Neuronal stem cell (in vitro differentiated cells): ENCODE measurements at regions not wholly inside any gene's neighbourhood (a gene's known extent, or its start where the extent isn't known, plus 50 kb on each side); places are given as distances from the start of the nearest gene placed in this dataset.

Experiments
- DNase-seq: peaks from one replicate; pipeline ENCODE4 v3.0.0-alpha.2; 2013; ENCODE audit warnings: low spot score
- H2AFZ ChIP-seq: one replicate; pipeline ENCODE4 v1.6.1; 2013; ENCODE audit warnings: mild to moderate bottlenecking, low read length, inconsistent platforms
- H2AK5ac ChIP-seq: 2 replicates; pipeline ENCODE4 v1.6.1; 2013; ENCODE audit warnings: low read depth, mild to moderate bottlenecking, inconsistent platforms, low read length, moderate library complexity, mixed read lengths
- H2BK120ac ChIP-seq: 2 replicates; pipeline ENCODE4 v1.6.1; 2013; ENCODE audit warnings: low read depth, mild to moderate bottlenecking, inconsistent platforms, low read length, moderate library complexity, mixed read lengths
- H2BK12ac ChIP-seq: one replicate; pipeline ENCODE4 v1.6.1; 2013; ENCODE audit warnings: low read length, inconsistent platforms
- H2BK15ac ChIP-seq: 2 replicates; pipeline ENCODE4 v1.6.1; 2013; ENCODE audit warnings: mild to moderate bottlenecking, low read length, inconsistent platforms, mixed read lengths
- H2BK5ac ChIP-seq: one replicate; pipeline ENCODE4 v1.6.1; 2013; ENCODE audit warnings: inconsistent platforms, mild to moderate bottlenecking, low read length, moderate library complexity
- H3K14ac ChIP-seq: one replicate; pipeline ENCODE4 v1.6.1; 2013; ENCODE audit warnings: low read length, inconsistent platforms
- H3K18ac ChIP-seq: 2 replicates; pipeline ENCODE4 v1.6.1; 2013; ENCODE audit warnings: low read length, inconsistent platforms
- H3K23ac ChIP-seq: 2 replicates; pipeline ENCODE4 v1.6.1; 2013; ENCODE audit warnings: low read depth, mild to moderate bottlenecking, mixed read lengths, low read length, inconsistent platforms; ENCODE audit not compliant: poor library complexity
- H3K27ac ChIP-seq: replicated peaks from 3 replicates; pipeline ENCODE4 v1.5.1; 2013; ENCODE audit warnings: low read length, inconsistent platforms
- H3K27me3 ChIP-seq, 3 experiments: 2 replicates each; pipeline ENCODE4 v1.6.1; 2013; ENCODE audit warnings: low read length in 3 of 3, mild to moderate bottlenecking in 2 of 3, inconsistent platforms in 1 of 3, low read depth in 1 of 3, mixed read lengths in 1 of 3, moderate library complexity in 1 of 3; ENCODE audit not compliant: control insufficient read depth in 3 of 3, insufficient read depth in 3 of 3
- H3K36me3 ChIP-seq, 2 donors: replicated peaks in 1 of 2; 2 replicates each; pipeline ENCODE4 v1.6.1; 2013; ENCODE audit warnings: low read length in 2 of 2; ENCODE audit not compliant: control insufficient read depth in 2 of 2, insufficient read depth in 2 of 2
- H3K4ac ChIP-seq: 2 replicates; pipeline ENCODE4 v1.6.1; 2013; ENCODE audit warnings: inconsistent platforms, mild to moderate bottlenecking, low read length, moderate library complexity
- H3K4me1 ChIP-seq, 2 donors: 1 replicate in 1 of 2; 2 replicates in 1 of 2; pipeline ENCODE4 v1.6.1; 2013; ENCODE audit warnings: low read length in 2 of 2, low read depth in 1 of 2; ENCODE audit not compliant: control insufficient read depth in 2 of 2, insufficient read depth in 1 of 2
- H3K4me2 ChIP-seq: one replicate; pipeline ENCODE4 v1.6.1; 2013; ENCODE audit warnings: mild to moderate bottlenecking, low read length, inconsistent platforms; ENCODE audit not compliant: insufficient read depth, poor library complexity, severe bottlenecking
- H3K4me3 ChIP-seq, 2 donors: 2 replicates each; pipeline ENCODE4 v1.5.1; 2013; ENCODE audit warnings: low read length in 2 of 2, mild to moderate bottlenecking in 2 of 2, inconsistent platforms in 1 of 2, moderate library complexity in 1 of 2
- H3K79me1 ChIP-seq: one replicate; pipeline ENCODE4 v1.6.1; 2013; ENCODE audit warnings: low read depth, mild to moderate bottlenecking, inconsistent platforms, low read length, moderate library complexity
- H3K9ac ChIP-seq: one replicate; pipeline ENCODE4 v1.6.1; 2013; ENCODE audit warnings: mild to moderate bottlenecking, low read depth, low read length, inconsistent platforms; ENCODE audit not compliant: poor library complexity
- H3K9me3 ChIP-seq, 2 donors: replicated peaks in 1 of 2; 2 replicates each; pipeline versions ENCODE3 to v1.6.1; 2013; ENCODE audit warnings: low read length in 2 of 2, mild to moderate bottlenecking in 2 of 2, inconsistent platforms in 1 of 2, low read depth in 1 of 2, mixed read lengths in 1 of 2, moderate library complexity in 1 of 2; ENCODE audit not compliant: control insufficient read depth in 2 of 2, insufficient read depth in 1 of 2
- H4K8ac ChIP-seq: one replicate; pipeline ENCODE4 v1.6.1; 2013; ENCODE audit warnings: low read depth, mild to moderate bottlenecking, inconsistent platforms, low read length, moderate library complexity
- H4K91ac ChIP-seq: one replicate; pipeline ENCODE4 v1.6.1; 2013; ENCODE audit warnings: low read length, low read depth, mild to moderate bottlenecking, inconsistent platforms; ENCODE audit not compliant: poor library complexity
- WGBS, 2 donors: extraction: QIAGEN DNeasy Blood & Tissue Kit; methylation state at CpG; one replicate each; pipeline ENCODE4 v1.1.7; 2013; ENCODE audit warnings: missing lambda C conversion rate in 2 of 2, mixed read lengths in 1 of 2; ENCODE audit not compliant: insufficient read length in 2 of 2, insufficient replicate concordance in 1 of 2; ENCODE audit errors: extremely low coverage in 2 of 2; 5-methylcytosine and 5-hydroxymethylcytosine counted together

GRCh38 chr11:27192184-27192583, 151.6 kb downstream of the BBOX1 start:
- no peak overlapping the region for H3K4me3 ChIP-seq
- H3K36me3 ChIP-seq, result no peaks in the 10 kb centered on the region
- H3K23ac ChIP-seq, result no peak overlapping the region
- H2BK15ac ChIP-seq, result no peak overlapping the region
- H3K79me1 ChIP-seq, result no peaks in the 10 kb centered on the region
- no peak overlapping the region for H4K91ac ChIP-seq
- no peak overlapping the region for H2AFZ ChIP-seq
- no peak for DNase-seq
- no peak overlapping the region for H3K18ac ChIP-seq
- no peaks in the 10 kb centered on the region for H3K9me3 ChIP-seq
- H3K14ac ChIP-seq, result no peak overlapping the region
- no peaks in the 10 kb centered on the region for H3K27me3 ChIP-seq
- H3K4ac ChIP-seq, result no peak overlapping the region
- H3K27ac ChIP-seq, result no peak overlapping the region
- no peak overlapping the region for H2BK12ac ChIP-seq
- no peak overlapping the region for H2BK120ac ChIP-seq
- no peak overlapping the region for H3K4me2 ChIP-seq
- WGBS, 2 donors, result no CpG with 5 or more reads among the region's 4 CpGs
- H2BK5ac ChIP-seq, result no peak overlapping the region
- H2AK5ac ChIP-seq, result no peak overlapping the region
- no peaks in the 10 kb centered on the region for H3K4me1 ChIP-seq
- H4K8ac ChIP-seq, result no peak overlapping the region
- H3K9ac ChIP-seq, result no peak overlapping the region

GRCh38 chr11:27191639-27192038, 151.0 kb downstream of the BBOX1 start:
- WGBS, 2 donors, result no CpG with 5 or more reads among the region's 2 CpGs

GRCh38 chr11:27188696-27189095, 148.1 kb downstream of the BBOX1 start:
- Histone ChIP-seq H2AK5ac (no peak overlapping the region), H2BK15ac (no peak overlapping the region), H3K27me3 (no peaks in the 10 kb centered on the region), H3K18ac (no peak overlapping the region), H3K9me3 (peaks cover 2 to 6% of the 10 kb centered on the region in 2 donors), H3K79me1 (no peaks in the 10 kb centered on the region), H3K23ac (no peak overlapping the region), H3K4me3 (no peak overlapping the region), H3K14ac (no peak overlapping the region), H4K91ac (no peak overlapping the region), H2BK12ac (no peak overlapping the region), H2AFZ (no peak overlapping the region), H3K4ac (no peak overlapping the region), H3K27ac (no peak overlapping the region), H4K8ac (no peak overlapping the region), H2BK120ac (no peak overlapping the region), H3K36me3 (no peaks in the 10 kb centered on the region), H3K4me2 (no peak overlapping the region), H2BK5ac (no peak overlapping the region), H3K4me1 (no peaks in the 10 kb centered on the region), H3K9ac (no peak overlapping the region)
- DNase-seq, result no peak
- WGBS, 2 donors, result no CpG with 5 or more reads among the region's 5 CpGs

More at GRCh38 chr11:27191639-27192038, 151.0 kb downstream of the BBOX1 start:
- DNase-seq, result no peak
- Histone ChIP-seq H3K9ac (no peak overlapping the region), H3K4me3 (no peak overlapping the region), H3K14ac (no peak overlapping the region), H2AFZ (no peak overlapping the region), H4K8ac (no peak overlapping the region), H3K18ac (no peak overlapping the region), H3K4me2 (no peak overlapping the region), H3K79me1 (no peaks in the 10 kb centered on the region), H2BK15ac (no peak overlapping the region), H2BK5ac (no peak overlapping the region), H3K23ac (no peak overlapping the region), H3K27ac (no peak overlapping the region), H2AK5ac (no peak overlapping the region), H3K4me1 (no peaks in the 10 kb centered on the region), H3K9me3 (no peaks in the 10 kb centered on the region), H3K36me3 (no peaks in the 10 kb centered on the region), H2BK120ac (no peak overlapping the region), H4K91ac (no peak overlapping the region), H3K4ac (no peak overlapping the region), H2BK12ac (no peak overlapping the region), H3K27me3 (no peaks in the 10 kb centered on the region)

- Histone ChIP-seq H2AK5ac (no peak overlapping the region), H3K79me1 (no peaks in the 10 kb centered on the region), H4K91ac (no peak overlapping the region), H3K9me3 (peaks cover 2 to 6% of the 10 kb centered on the region in 2 donors), H3K9ac (no peak overlapping the region), H3K23ac (no peak overlapping the region), H2BK15ac (no peak overlapping the region), H3K36me3 (no peaks in the 10 kb centered on the region), H3K4me3 (no peak overlapping the region), H3K27me3 (no peaks in the 10 kb centered on the region), H3K4me1 (no peaks in the 10 kb centered on the region), H2BK120ac (no peak overlapping the region), H2BK12ac (no peak overlapping the region), H3K18ac (no peak overlapping the region), H3K4ac (no peak overlapping the region), H3K4me2 (no peak overlapping the region), H3K27ac (no peak overlapping the region), H2AFZ (no peak overlapping the region), H4K8ac (no peak overlapping the region), H3K14ac (no peak overlapping the region), H2BK5ac (no peak overlapping the region)
- DNase-seq, result no peak
- WGBS, 2 donors, result no CpG with 5 or more reads among the region's 5 CpGs
Measured at GRCh38 chr11:27187848-27188621, 147.4 kb downstream of the BBOX1 start.
